ENCODE measurements at regions not wholly inside any gene's neighbourhood (a gene's known extent, or its start where the extent isn't known, plus 50 kb on each side); places are given as distances from the start of the nearest gene placed in this dataset.

- no peak for TF ChIP-seq CTCF (conservative IDR thresholded peaks at IDR 0.05; ENCODE audit: control insufficient read depth, insufficient read depth, low read depth, low read length)
- no peak overlapping the region for H3K4me3 ChIP-seq (ENCODE audit: control insufficient read depth, low read depth, low read length)
- peak; percentile 16 for DNase-seq (ENCODE audit: low read depth)
Observed at GRCh38 chr14:37988472-37988871, 219.2 kb upstream of the SSTR1 start.

- no peak overlapping the region for H3K4me3 ChIP-seq (ENCODE audit: control insufficient read depth, low read depth, low read length)
- no peak for TF ChIP-seq CTCF (conservative IDR thresholded peaks at IDR 0.05; ENCODE audit: control insufficient read depth, insufficient read depth, low read depth, low read length)
- DNase-seq (ENCODE audit: low read depth), result no peak
Observed at GRCh38 chr14:37991027-37991426, 216.7 kb upstream of the SSTR1 start.

GRCh38 chr14:37992499-37992898 lies 215.2 kb upstream of the SSTR1 start:
- DNase-seq (ENCODE audit: low read depth), result no peak
- no peak for TF ChIP-seq CTCF (conservative IDR thresholded peaks at IDR 0.05; ENCODE audit: control insufficient read depth, insufficient read depth, low read depth, low read length)

GRCh38 chr14:37994846-37995372 lies 212.8 kb upstream of the SSTR1 start:
- no peak for TF ChIP-seq CTCF (conservative IDR thresholded peaks at IDR 0.05; ENCODE audit: control insufficient read depth, insufficient read depth, low read depth, low read length)
- H3K4me3 ChIP-seq (ENCODE audit: control insufficient read depth, low read depth, low read length), result no peak overlapping the region
- no peak for DNase-seq (ENCODE audit: low read depth)

More at GRCh38 chr14:37992499-37992898, 215.2 kb upstream of the SSTR1 start:
- H3K4me3 ChIP-seq (ENCODE audit: control insufficient read depth, low read depth, low read length), result no peak overlapping the region

- H3K4me3 ChIP-seq (ENCODE audit: control insufficient read depth, low read depth, low read length), result no peak overlapping the region
- no peak for DNase-seq (ENCODE audit: low read depth)
Observed at GRCh38 chr14:37997017-37997416, 210.7 kb upstream of the SSTR1 start.

GRCh38 chr14:38000340-38000739 lies 207.4 kb upstream of the SSTR1 start:
- DNase-seq (ENCODE audit: low read depth), result no peak
- TF ChIP-seq CTCF (conservative IDR thresholded peaks at IDR 0.05; ENCODE audit: control insufficient read depth, insufficient read depth, low read depth, low read length), result no peak
- H3K4me3 ChIP-seq (ENCODE audit: control insufficient read depth, low read depth, low read length), result no peak overlapping the region

More at GRCh38 chr14:37997017-37997416, 210.7 kb upstream of the SSTR1 start:
- no peak for TF ChIP-seq CTCF (conservative IDR thresholded peaks at IDR 0.05; ENCODE audit: control insufficient read depth, insufficient read depth, low read depth, low read length)

- no peak for TF ChIP-seq CTCF (conservative IDR thresholded peaks at IDR 0.05; ENCODE audit: control insufficient read depth, insufficient read depth, low read depth, low read length)
- H3K4me3 ChIP-seq (ENCODE audit: control insufficient read depth, low read depth, low read length), result no peak overlapping the region
- no peak for DNase-seq (ENCODE audit: low read depth)
Observed at GRCh38 chr14:38001501-38001900, 206.2 kb upstream of the SSTR1 start.
